GM12874 (cell line): ENCODE measurements at regions not wholly inside any gene's neighbourhood (a gene's known extent, or its start where the extent isn't known, plus 50 kb on each side); places are given as distances from the start of the nearest gene placed in this dataset.

Source experiments
- TF ChIP-seq, protein P1 (sequence below): IDR thresholded peaks from 2 replicates; pipeline ENCODE4 v1.5.1; 2011; ENCODE audit warnings: low read depth, mild to moderate bottlenecking, control low read depth, low read length, moderate library complexity; ENCODE audit not compliant: insufficient read depth

DNA sequence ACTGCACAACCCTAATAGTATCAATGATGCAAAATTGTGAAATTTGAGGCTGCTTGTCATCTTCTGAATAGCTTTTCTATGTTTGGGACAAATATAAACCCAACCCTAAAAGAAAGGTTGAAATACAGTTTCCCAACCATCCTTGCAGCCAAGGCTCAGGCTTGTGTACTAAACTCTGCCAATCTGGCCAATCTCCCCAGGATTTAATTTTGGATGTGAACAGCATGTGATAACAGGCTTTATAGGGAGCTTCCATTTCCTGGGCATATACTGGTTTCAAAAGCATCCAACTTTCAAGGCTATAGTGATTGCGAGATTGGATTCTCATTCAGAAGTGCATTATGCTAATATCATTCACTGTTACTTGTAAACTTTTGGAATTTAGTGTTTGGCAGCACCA is 55.7 kb upstream of the MUCL1 start:
- TF ChIP-seq, protein P1, sequence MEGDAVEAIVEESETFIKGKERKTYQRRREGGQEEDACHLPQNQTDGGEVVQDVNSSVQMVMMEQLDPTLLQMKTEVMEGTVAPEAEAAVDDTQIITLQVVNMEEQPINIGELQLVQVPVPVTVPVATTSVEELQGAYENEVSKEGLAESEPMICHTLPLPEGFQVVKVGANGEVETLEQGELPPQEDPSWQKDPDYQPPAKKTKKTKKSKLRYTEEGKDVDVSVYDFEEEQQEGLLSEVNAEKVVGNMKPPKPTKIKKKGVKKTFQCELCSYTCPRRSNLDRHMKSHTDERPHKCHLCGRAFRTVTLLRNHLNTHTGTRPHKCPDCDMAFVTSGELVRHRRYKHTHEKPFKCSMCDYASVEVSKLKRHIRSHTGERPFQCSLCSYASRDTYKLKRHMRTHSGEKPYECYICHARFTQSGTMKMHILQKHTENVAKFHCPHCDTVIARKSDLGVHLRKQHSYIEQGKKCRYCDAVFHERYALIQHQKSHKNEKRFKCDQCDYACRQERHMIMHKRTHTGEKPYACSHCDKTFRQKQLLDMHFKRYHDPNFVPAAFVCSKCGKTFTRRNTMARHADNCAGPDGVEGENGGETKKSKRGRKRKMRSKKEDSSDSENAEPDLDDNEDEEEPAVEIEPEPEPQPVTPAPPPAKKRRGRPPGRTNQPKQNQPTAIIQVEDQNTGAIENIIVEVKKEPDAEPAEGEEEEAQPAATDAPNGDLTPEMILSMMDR, result no peak

DNA sequence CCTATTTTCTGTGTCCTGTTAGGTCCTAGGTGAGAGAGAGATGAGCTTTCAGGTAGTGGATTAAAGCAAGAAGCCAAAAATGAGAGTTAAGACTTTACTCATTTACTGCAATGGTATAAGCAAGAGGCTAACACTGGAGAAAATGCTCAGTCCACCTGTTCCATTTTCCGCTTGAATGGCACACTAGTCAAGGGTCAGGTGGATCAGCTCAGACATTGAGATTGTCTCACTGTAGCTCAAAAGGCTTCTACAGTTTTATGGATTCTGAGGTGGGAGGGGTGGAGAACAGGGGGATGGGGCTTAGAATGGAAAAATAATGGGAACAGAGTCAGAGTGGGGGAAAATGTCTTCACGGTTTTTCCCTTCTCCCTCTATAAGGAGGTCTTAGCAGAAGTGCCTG is 57.3 kb upstream of the MUCL1 start:
- TF ChIP-seq, protein P1, result no peak

DNA sequence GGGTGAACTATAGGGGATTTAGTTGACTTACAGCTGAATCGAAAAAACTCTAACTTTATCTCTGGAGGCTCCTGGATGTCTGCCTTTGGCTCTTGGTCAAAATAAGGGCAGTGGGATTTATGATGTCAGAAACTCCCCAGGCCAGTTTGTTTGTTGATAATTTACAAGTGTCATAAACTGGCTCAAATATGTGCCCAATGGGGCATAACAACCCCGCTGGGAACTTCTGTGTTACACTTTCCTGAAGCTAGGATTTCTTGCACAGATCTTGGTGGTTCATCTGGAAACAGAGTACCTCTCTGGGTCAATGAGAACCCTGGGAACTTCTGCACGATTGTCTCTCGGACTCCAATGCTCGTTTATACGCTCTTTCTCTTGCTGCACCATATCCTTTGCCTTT is 58.7 kb upstream of the MUCL1 start:
- TF ChIP-seq, protein P1, result no peak

DNA sequence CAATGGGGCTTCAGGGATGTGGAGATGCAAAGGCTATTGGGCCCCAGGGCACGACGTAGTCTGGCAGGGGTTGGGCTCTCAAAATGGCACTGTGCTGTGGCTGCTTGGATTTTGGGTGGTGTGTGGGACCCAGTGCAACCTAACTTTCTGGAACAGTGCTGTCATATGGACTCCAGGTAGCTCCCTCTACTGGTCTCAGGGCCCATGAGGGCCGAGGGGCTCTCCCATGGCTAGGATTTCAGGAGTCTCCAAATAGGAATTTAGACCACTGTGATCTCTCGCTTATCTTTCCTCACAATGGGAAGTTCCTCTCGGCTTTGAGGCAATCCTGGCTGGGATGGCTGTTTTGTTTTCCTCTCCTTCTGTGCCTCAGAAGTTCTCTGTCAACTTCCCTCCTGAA is 68.2 kb upstream of the MUCL1 start:
- TF ChIP-seq, protein P1, result no peak

DNA sequence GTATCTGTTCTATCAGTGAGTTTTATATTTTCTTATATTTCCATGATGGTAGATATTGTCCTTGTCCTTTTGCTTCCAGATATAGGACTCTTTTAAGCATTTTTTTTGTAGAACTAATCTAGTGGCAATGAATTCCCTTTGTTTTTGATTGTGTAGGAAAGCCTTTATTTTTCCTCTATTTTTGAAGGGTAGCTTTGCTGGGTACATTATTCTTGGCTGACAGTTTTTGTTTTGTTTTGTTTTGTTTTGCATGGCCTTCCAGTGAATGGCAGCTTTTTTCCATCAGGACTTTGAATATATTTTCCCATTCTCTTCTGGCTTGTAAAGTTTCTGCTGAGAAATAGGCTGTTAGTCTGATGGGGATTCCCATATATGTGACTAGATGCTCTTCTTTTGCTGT is 70.2 kb upstream of the MUCL1 start:
- TF ChIP-seq, protein P1, result no peak

DNA sequence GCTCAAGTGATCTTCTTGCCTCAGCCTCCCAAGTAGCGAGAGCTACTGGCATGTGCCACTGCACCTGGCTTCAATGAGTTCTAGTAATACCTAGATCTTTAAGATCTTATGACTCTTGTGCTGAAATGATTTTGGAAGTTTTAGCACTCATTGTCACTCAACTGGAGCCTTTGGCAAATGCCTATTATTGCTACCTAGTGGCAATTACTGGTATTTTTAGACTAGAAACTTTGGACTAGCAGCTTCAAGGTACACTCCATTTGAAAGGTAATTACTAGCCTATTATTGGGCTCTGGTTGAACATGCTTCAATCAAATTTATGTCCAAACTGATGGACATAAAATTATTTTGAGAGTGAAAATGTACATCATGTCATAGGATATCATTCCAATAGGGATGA is 80.7 kb upstream of the MUCL1 start:
- TF ChIP-seq, protein P1, result no peak

DNA sequence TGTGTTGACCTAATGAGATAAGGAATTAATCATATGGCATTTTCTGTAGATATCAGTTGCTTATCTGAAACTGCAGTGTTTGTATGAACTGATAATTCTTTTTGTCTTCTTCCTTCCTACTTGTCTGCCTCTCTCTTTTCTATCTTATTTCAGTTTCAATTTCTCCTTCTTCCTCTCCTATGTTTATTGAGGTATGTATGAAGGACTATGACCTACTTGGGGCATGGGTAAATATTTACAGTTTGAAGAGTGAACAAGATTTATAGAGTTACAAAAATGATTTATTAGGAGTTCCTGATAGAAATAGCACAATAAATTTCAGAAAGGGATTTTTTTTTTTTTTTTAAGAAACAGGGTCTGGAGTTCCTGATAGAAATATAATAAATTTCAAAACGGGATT is 88.7 kb upstream of the MUCL1 start:
- TF ChIP-seq, protein P1, result no peak

DNA sequence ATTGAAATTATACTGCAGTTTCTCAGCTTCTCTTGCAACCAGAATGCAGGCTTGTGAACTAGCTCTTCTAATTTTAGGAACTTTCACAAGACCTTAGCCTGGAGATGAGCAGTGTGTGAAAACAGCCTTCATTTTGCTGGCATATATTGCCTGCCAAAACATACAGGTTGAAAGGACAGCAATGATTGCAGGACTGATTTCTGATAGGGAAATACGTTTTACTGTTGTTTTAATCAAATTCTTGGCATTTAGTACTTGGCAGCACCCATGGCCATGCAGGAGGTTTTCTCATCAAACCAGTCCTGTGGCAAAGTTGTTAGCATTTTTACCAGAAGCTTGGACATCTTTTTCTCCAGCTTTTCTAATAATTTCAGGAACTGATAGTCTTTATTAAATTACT is 91.9 kb upstream of the MUCL1 start:
- TF ChIP-seq, protein P1, result no peak
